GM23338 (cell line): ENCODE measurements at regions not wholly inside any gene's neighbourhood (a gene's known extent, or its start where the extent isn't known, plus 50 kb on each side); places are given as distances from the start of the nearest gene placed in this dataset.

Source experiments
- ATAC-seq: fragments of 200-7000 bp; cut with Tn5 transposase; 3 replicates; pipeline ENCODE4 v1.9.1; 2020
- DNase-seq: peaks from one replicate; pipeline ENCODE4 v3.0.0-alpha.2; 2015; ENCODE audit warnings: low spot score
- H2AFZ ChIP-seq: fragments of 200-600 bp; sonication (generic); 2 replicates; pipeline ENCODE4 v1.8.0; 2016; ENCODE audit warnings: antibody characterized with exemption, mild to moderate bottlenecking, moderate library complexity
- H3F3A ChIP-seq: fragments of 200-600 bp; sonication (generic); replicated peaks from 2 replicates; pipeline ENCODE4 v1.8.0; 2017; ENCODE audit warnings: antibody characterized with exemption, mixed run types, low read depth
- H3K27ac ChIP-seq: fragments of 200-600 bp; sonication (generic); 2 replicates; pipeline ENCODE4 v1.6.1; 2016; ENCODE audit warnings: low read depth
- H3K27me3 ChIP-seq: fragments of 200-600 bp; sonication (generic); 2 replicates; pipeline ENCODE4 v1.8.0; 2016; ENCODE audit warnings: mild to moderate bottlenecking, mixed run types, moderate library complexity; ENCODE audit not compliant: insufficient read depth
- H3K36me3 ChIP-seq: fragments of 200-600 bp; sonication (generic); 2 replicates; pipeline ENCODE4 v1.8.0; 2016; ENCODE audit warnings: mild to moderate bottlenecking; ENCODE audit not compliant: insufficient read depth
- H3K4me1 ChIP-seq: fragments of 200-600 bp; sonication (generic); 2 replicates; pipeline ENCODE4 v1.8.0; 2016; ENCODE audit warnings: mild to moderate bottlenecking, moderate library complexity; ENCODE audit not compliant: insufficient read depth
- H3K4me2 ChIP-seq: fragments of 200-600 bp; sonication (generic); 2 replicates; pipeline ENCODE4 v1.7.1; 2017; ENCODE audit warnings: mixed run types
- H3K4me3 ChIP-seq: fragments of 200-600 bp; sonication (generic); 2 replicates; pipeline ENCODE4 v1.6.1; 2016; ENCODE audit warnings: mixed run types
- H3K79me2 ChIP-seq: fragments of 200-600 bp; sonication (generic); replicated peaks from 2 replicates; pipeline ENCODE4 v1.8.0; 2017; ENCODE audit warnings: mild to moderate bottlenecking; ENCODE audit not compliant: insufficient read depth
- H3K9me2 ChIP-seq: fragments of 200-600 bp; sonication (generic); 2 replicates; pipeline ENCODE4 v1.8.0; 2017; ENCODE audit not compliant: insufficient read depth
- H4K20me1 ChIP-seq: fragments of 200-600 bp; sonication (generic); replicated peaks from 2 replicates; pipeline ENCODE4 v1.8.0; 2017; ENCODE audit warnings: mild to moderate bottlenecking; ENCODE audit not compliant: insufficient read depth
- H3K27ac Mint-ChIP-seq: 2 replicates; pipeline ENCODE4 v1.8.0; 2020; ENCODE audit warnings: inconsistent platforms, mild to moderate bottlenecking, moderate library complexity, mixed read lengths
- H3K27me3 Mint-ChIP-seq: 3 replicates; pipeline ENCODE4 v1.8.0; 2022; ENCODE audit warnings: low read depth, mild to moderate bottlenecking, moderate library complexity, mixed read lengths, inconsistent platforms; ENCODE audit not compliant: insufficient read depth, poor library complexity
- H3K36me3 Mint-ChIP-seq: 3 replicates; pipeline ENCODE4 v1.8.0; 2021; ENCODE audit warnings: low read depth, mild to moderate bottlenecking, inconsistent platforms, moderate library complexity, mixed read lengths
- H3K4me1 Mint-ChIP-seq: 3 replicates; pipeline ENCODE4 v1.8.0; 2020; ENCODE audit warnings: mild to moderate bottlenecking, inconsistent platforms, mixed read lengths
- H3K4me3 Mint-ChIP-seq: 3 replicates; pipeline ENCODE4 v1.8.0; 2021; ENCODE audit warnings: moderate library complexity, mild to moderate bottlenecking, inconsistent platforms, mixed read lengths
- H3K9me3 Mint-ChIP-seq: 3 replicates; pipeline ENCODE4 v1.8.0; 2020; ENCODE audit warnings: moderate library complexity, mild to moderate bottlenecking, inconsistent platforms, mixed read lengths
- CREB1 ChIP-seq: fragments of 250-450 bp; sonication (Bioruptor Pico); IDR thresholded peaks from 2 replicates; pipeline ENCODE4 v1.5.0; 2020; ENCODE audit warnings: low read depth, mild to moderate bottlenecking, moderate library complexity
- EZH2 ChIP-seq: fragments of 200-600 bp; sonication (generic); IDR thresholded peaks from one replicate; pipeline ENCODE4 v1.8.0; 2017; ENCODE audit warnings: antibody characterized with exemption, mild to moderate bottlenecking, low read depth; ENCODE audit not compliant: unreplicated experiment
- EZH2phosphoT487 ChIP-seq: fragments of 200-600 bp; sonication (generic); IDR thresholded peaks from one replicate; pipeline ENCODE4 v1.8.1; 2018; ENCODE audit warnings: antibody characterized with exemption; ENCODE audit not compliant: unreplicated experiment
- JUNB ChIP-seq: IDR thresholded peaks from one replicate; pipeline ENCODE4 v1.6.1; 2016; ENCODE audit warnings: antibody characterized with exemption; ENCODE audit not compliant: unreplicated experiment
- NANOG ChIP-seq: IDR thresholded peaks from 2 replicates; pipeline ENCODE4 v1.6.1; 2016; ENCODE audit warnings: antibody characterized with exemption, borderline replicate concordance
- POLR2AphosphoS5 ChIP-seq: IDR thresholded peaks from 2 replicates; pipeline ENCODE4 v1.6.1; 2016; ENCODE audit warnings: antibody characterized with exemption, low read depth
- REST ChIP-seq: IDR thresholded peaks from one replicate; pipeline ENCODE4 v1.6.1; 2018; ENCODE audit warnings: antibody characterized with exemption; ENCODE audit not compliant: unreplicated experiment
- STAT1 ChIP-seq: IDR thresholded peaks from one replicate; pipeline ENCODE4 v1.6.1; 2016; ENCODE audit warnings: antibody characterized with exemption; ENCODE audit not compliant: unreplicated experiment
- ZNF114 ChIP-seq: fragments of 250-450 bp; sonication (Bioruptor Pico); IDR thresholded peaks from 2 replicates; pipeline ENCODE4 v1.5.0; 2020; ENCODE audit warnings: mild to moderate bottlenecking, moderate library complexity
- ZNF331 ChIP-seq: fragments of 250-450 bp; sonication (Bioruptor Pico); IDR thresholded peaks from 2 replicates; pipeline ENCODE4 v1.5.0; 2020; ENCODE audit warnings: low read depth, mild to moderate bottlenecking, moderate library complexity
- TF ChIP-seq, protein P1 (sequence below): IDR thresholded peaks from 2 replicates; pipeline ENCODE4 v1.6.1; 2016; ENCODE audit warnings: antibody characterized with exemption
- TF ChIP-seq, protein P2 (sequence below): fragments of 250-450 bp; sonication (Bioruptor Pico); IDR thresholded peaks from 2 replicates; pipeline ENCODE4 v1.5.0; 2020; ENCODE audit warnings: mild to moderate bottlenecking, moderate library complexity
- TF ChIP-seq, protein P3 (sequence below), 2 experiments: fragments of 200-600 bp in 1 of 2; sonication (generic) in 1 of 2; conservative IDR thresholded peaks; 2 replicates each; pipeline versions ENCODE4 v1.5.1 to v1.6.1; 2016 to 2017; ENCODE audit warnings: antibody characterized with exemption in 2 of 2, low read depth in 2 of 2, mild to moderate bottlenecking in 2 of 2, moderate library complexity in 1 of 2

DNA sequence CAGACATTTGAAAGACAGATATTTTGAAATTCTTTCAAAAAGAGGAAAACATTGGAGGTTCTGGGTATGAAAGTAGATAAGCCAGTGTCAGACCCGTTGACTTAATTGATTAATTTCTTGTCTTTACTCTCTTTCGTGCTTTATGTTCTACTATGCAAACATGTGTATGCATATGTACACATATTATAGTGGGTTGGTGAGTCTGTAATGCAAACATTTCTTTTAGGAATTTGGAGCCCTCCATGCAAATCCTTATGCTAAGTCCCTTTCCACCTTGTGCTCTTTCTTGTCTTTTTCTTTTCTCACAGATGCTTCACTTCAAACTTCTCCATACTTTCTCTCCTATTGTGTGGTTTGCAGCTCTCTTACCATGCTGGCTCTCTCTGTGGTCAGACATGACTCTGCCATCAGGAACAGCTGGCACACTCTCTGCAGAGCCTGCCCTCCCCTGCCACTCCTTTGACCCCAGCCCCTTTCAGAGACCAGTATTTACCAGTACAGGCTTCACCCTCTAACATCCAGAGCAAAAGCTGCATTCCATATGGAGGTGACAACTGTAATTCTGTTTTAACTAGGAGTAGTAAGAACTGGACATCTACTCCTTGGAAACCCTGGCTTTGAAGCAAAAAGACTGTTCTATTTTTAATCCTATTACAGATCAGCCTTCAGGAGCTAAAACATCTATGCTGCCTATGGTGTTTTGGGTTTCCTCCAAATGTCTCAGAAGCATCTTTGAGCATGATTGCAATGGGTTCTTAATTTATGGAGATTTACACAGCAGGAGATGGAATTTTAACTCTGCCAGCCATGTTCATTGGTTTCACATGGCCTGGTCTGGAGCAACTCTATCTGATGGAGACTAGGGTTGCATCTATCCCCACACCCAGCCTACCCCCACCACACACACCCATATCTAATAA lies 386.9 kb upstream of the FAT3 start:
- Histone ChIP-seq H3F3A (no peaks in the 10 kb centered on the region), H3K36me3 (no peaks in the 10 kb centered on the region), H3K9me2 (no peaks in the 10 kb centered on the region; the same call in 1 of the 2 replicates), H3K4me1 (no peaks in the 10 kb centered on the region), H3K79me2 (no peaks in the 10 kb centered on the region), H3K27me3 (no peaks in the 10 kb centered on the region), H3K4me2 (no peak overlapping the region), H3K27ac (no peak overlapping the region), H3K4me3 (no peak overlapping the region), H2AFZ (peak overlapping the region; percentile 64; the same call in 1 of the 2 replicates), H4K20me1 (no peaks in the 10 kb centered on the region)
- Mint-ChIP-seq H3K27ac (no peak overlapping the region), H3K9me3 (no peaks in the 10 kb centered on the region), H3K4me3 (no peak overlapping the region), H3K27me3 (no peaks in the 10 kb centered on the region), H3K4me1 (peaks cover 11% of the 10 kb centered on the region; the same call in 2 of the 3 replicates), H3K36me3 (no peaks in the 10 kb centered on the region)
- TF ChIP-seq NANOG (no peak), STAT1 (no peak), ZNF331 (CRISPR knock-in tag) (no peak), JUNB (no peak), POLR2AphosphoS5 (no peak), ZNF114 (CRISPR knock-in tag) (no peak), EZH2 (no peak), EZH2phosphoT487 (no peak), CREB1 (CRISPR knock-in tag) (no peak), REST (no peak)
- TF ChIP-seq, protein P1, sequence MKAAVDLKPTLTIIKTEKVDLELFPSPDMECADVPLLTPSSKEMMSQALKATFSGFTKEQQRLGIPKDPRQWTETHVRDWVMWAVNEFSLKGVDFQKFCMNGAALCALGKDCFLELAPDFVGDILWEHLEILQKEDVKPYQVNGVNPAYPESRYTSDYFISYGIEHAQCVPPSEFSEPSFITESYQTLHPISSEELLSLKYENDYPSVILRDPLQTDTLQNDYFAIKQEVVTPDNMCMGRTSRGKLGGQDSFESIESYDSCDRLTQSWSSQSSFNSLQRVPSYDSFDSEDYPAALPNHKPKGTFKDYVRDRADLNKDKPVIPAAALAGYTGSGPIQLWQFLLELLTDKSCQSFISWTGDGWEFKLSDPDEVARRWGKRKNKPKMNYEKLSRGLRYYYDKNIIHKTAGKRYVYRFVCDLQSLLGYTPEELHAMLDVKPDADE, result no peak
- TF ChIP-seq, protein P2, sequence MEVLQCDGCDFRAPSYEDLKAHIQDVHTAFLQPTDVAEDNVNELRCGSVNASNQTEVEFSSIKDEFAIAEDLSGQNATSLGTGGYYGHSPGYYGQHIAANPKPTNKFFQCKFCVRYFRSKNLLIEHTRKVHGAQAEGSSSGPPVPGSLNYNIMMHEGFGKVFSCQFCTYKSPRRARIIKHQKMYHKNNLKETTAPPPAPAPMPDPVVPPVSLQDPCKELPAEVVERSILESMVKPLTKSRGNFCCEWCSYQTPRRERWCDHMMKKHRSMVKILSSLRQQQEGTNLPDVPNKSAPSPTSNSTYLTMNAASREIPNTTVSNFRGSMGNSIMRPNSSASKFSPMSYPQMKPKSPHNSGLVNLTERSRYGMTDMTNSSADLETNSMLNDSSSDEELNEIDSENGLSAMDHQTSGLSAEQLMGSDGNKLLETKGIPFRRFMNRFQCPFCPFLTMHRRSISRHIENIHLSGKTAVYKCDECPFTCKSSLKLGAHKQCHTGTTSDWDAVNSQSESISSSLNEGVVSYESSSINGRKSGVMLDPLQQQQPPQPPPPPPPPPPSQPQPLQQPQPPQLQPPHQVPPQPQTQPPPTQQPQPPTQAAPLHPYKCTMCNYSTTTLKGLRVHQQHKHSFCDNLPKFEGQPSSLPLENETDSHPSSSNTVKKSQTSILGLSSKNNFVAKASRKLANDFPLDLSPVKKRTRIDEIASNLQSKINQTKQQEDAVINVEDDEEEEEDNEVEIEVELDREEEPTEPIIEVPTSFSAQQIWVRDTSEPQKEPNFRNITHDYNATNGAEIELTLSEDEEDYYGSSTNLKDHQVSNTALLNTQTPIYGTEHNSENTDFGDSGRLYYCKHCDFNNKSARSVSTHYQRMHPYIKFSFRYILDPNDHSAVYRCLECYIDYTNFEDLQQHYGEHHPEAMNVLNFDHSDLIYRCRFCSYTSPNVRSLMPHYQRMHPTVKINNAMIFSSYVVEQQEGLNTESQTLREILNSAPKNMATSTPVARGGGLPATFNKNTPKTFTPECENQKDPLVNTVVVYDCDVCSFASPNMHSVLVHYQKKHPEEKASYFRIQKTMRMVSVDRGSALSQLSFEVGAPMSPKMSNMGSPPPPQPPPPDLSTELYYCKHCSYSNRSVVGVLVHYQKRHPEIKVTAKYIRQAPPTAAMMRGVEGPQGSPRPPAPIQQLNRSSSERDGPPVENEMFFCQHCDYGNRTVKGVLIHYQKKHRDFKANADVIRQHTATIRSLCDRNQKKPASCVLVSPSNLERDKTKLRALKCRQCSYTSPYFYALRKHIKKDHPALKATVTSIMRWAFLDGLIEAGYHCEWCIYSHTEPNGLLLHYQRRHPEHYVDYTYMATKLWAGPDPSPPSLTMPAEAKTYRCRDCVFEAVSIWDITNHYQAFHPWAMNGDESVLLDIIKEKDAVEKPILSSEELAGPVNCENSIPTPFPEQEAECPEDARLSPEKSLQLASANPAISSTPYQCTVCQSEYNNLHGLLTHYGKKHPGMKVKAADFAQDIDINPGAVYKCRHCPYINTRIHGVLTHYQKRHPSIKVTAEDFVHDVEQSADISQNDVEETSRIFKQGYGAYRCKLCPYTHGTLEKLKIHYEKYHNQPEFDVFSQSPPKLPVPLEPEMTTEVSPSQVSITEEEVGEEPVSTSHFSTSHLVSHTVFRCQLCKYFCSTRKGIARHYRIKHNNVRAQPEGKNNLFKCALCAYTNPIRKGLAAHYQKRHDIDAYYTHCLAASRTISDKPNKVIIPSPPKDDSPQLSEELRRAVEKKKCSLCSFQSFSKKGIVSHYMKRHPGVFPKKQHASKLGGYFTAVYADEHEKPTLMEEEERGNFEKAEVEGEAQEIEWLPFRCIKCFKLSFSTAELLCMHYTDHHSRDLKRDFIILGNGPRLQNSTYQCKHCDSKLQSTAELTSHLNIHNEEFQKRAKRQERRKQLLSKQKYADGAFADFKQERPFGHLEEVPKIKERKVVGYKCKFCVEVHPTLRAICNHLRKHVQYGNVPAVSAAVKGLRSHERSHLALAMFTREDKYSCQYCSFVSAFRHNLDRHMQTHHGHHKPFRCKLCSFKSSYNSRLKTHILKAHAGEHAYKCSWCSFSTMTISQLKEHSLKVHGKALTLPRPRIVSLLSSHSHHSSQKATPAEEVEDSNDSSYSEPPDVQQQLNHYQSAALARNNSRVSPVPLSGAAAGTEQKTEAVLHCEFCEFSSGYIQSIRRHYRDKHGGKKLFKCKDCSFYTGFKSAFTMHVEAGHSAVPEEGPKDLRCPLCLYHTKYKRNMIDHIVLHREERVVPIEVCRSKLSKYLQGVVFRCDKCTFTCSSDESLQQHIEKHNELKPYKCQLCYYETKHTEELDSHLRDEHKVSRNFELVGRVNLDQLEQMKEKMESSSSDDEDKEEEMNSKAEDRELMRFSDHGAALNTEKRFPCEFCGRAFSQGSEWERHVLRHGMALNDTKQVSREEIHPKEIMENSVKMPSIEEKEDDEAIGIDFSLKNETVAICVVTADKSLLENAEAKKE (CRISPR knock-in tag), result no peak
- TF ChIP-seq, protein P3, sequence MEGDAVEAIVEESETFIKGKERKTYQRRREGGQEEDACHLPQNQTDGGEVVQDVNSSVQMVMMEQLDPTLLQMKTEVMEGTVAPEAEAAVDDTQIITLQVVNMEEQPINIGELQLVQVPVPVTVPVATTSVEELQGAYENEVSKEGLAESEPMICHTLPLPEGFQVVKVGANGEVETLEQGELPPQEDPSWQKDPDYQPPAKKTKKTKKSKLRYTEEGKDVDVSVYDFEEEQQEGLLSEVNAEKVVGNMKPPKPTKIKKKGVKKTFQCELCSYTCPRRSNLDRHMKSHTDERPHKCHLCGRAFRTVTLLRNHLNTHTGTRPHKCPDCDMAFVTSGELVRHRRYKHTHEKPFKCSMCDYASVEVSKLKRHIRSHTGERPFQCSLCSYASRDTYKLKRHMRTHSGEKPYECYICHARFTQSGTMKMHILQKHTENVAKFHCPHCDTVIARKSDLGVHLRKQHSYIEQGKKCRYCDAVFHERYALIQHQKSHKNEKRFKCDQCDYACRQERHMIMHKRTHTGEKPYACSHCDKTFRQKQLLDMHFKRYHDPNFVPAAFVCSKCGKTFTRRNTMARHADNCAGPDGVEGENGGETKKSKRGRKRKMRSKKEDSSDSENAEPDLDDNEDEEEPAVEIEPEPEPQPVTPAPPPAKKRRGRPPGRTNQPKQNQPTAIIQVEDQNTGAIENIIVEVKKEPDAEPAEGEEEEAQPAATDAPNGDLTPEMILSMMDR (conservative IDR thresholded peaks at IDR 0.05; ENCODE audit: low read depth in 2 of 2), result no peak
- no peak for ATAC-seq
- no peak for DNase-seq
